Fibroblast of pulmonary artery (primary cell): ENCODE measurements at regions not wholly inside any gene's neighbourhood (a gene's known extent, or its start where the extent isn't known, plus 50 kb on each side); places are given as distances from the start of the nearest gene placed in this dataset.
"Not testable (repeated sequence)": the region's sequence is repeated elsewhere in the genome, so short reads cannot be mapped to it uniquely, and the experiment has no call there.

Experiments
- DNase-seq: peaks from one replicate; pipeline ENCODE4 v3.0.0-alpha.2; 2010; ENCODE audit warnings: low read depth
- H3K4me3 ChIP-seq: replicated peaks from 2 replicates; pipeline ENCODE4 v1.5.1; 2011; ENCODE audit warnings: low read depth, mild to moderate bottlenecking, control low read depth, low read length, moderate library complexity
- TF ChIP-seq, protein P1 (sequence below): IDR thresholded peaks from 2 replicates; pipeline ENCODE4 v1.5.1; 2011; ENCODE audit warnings: mild to moderate bottlenecking, control low read depth, low read length, inconsistent platforms; ENCODE audit errors: missing control alignments

DNA sequence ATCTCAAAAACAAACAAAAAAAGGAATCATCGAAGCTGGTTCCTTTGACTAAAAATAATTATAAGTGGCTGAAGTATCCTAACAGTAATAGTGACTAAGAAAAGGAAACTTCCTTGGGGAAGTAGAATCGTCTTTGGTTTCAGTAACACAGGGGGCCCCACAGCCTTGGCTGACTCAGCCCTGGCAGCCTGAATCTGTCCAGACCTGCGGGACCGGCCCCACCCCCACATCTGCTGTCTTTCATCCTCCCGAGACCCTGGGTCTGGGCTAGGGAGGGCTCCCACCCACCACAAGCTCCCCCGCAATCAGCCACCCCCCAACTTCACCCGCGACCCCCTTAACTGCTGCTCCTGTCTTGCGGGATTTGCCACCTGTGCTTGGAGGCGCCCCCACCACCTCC lies 1452.6 kb upstream of the ACVR2A start:
- DNase-seq = no peak
- TF ChIP-seq, protein P1, sequence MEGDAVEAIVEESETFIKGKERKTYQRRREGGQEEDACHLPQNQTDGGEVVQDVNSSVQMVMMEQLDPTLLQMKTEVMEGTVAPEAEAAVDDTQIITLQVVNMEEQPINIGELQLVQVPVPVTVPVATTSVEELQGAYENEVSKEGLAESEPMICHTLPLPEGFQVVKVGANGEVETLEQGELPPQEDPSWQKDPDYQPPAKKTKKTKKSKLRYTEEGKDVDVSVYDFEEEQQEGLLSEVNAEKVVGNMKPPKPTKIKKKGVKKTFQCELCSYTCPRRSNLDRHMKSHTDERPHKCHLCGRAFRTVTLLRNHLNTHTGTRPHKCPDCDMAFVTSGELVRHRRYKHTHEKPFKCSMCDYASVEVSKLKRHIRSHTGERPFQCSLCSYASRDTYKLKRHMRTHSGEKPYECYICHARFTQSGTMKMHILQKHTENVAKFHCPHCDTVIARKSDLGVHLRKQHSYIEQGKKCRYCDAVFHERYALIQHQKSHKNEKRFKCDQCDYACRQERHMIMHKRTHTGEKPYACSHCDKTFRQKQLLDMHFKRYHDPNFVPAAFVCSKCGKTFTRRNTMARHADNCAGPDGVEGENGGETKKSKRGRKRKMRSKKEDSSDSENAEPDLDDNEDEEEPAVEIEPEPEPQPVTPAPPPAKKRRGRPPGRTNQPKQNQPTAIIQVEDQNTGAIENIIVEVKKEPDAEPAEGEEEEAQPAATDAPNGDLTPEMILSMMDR = no peak
- H3K4me3 ChIP-seq = no peak overlapping the region

DNA sequence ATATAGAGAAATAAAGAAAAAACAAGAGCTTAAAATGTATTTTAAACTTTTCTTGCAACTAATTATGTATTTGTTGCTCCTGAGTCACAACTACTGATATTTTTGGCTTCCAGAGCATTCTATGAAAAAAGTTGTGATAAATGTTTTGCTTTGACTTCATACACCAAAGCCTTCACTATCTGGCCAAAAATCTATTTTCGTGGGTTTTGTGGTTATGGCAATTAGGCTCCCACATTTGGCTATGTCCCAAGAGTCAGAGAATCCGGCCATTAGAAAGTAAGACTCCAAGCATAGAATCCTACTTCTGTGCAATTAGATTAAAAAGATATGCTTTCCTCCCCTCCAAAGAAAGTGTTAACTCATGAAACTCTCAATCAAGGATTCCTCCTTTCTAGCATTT lies 1456.1 kb upstream of the ACVR2A start:
- TF ChIP-seq, protein P1 = no peak
- H3K4me3 ChIP-seq = no peak overlapping the region
- DNase-seq = no peak

DNA sequence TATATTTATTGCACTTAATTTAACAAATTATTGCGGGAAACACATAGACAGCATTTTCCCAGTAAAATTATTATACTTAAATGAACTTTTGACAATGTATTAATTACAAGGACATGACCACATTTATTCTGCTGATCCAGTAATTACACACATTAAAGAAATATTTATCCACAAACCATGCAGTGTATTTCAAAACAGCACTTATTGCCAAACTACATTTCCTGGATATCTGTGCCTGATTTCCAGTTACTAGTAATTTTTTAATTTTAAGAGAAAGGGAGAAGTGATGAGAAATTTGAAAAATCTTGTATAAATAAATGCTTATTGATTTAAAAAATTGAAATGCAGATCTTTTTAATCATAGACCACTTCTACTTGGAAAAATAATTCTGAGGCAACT lies 1458.7 kb upstream of the ACVR2A start:
- H3K4me3 ChIP-seq = no peak overlapping the region
- TF ChIP-seq, protein P1 = no peak
- DNase-seq = no peak

DNA sequence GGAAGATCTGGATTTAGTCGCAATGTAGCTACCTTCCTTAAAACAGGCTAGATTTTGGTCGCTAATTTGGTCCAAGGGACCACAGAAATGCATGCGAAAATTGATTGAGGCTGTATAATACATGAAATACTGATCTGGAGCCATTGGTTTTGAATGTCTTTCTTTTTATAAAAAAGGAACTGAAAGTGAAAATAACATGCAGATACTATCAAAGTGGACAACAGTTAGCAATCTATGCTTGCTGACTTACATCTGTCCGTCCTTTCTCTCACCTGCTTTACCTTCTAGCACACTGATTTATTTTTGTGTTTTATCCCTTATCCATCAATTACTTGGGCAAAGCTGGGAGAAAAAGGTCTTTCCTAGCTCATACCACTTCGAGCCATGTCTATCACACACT lies 1459.8 kb upstream of the ACVR2A start:
- TF ChIP-seq, protein P1 = no peak
- no peak for DNase-seq

DNA sequence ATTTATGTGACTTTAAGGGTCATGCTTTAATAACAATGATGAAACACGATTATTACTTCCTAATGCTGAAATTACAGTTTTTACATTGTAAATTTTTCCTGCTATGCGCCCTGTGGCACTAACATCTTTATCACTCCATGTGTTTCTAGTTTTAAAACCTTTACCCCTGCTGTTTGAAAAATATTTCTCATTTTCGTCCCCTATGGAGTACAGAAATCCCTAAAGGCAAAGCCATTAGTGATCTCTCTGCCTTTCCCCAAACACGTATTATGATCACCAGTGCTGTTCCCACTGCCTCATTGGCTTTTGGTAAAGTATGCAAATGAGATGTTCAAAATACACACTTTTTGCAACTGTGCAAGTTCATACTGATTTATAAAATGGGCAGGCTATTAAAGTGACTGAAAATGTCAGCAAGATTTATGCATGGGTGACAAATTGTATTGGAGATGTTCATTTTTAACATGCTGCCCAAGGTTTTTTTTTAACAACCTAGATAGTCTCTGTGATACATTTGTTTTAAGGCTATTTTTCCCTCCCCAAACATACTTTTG lies 1468.2 kb upstream of the ACVR2A start:
- DNase-seq = no peak
- no peak overlapping the region for H3K4me3 ChIP-seq
- TF ChIP-seq, protein P1 = no peak

More for the DNA sequence above, 1459.8 kb upstream of the ACVR2A start:
- H3K4me3 ChIP-seq = no peak overlapping the region

DNA sequence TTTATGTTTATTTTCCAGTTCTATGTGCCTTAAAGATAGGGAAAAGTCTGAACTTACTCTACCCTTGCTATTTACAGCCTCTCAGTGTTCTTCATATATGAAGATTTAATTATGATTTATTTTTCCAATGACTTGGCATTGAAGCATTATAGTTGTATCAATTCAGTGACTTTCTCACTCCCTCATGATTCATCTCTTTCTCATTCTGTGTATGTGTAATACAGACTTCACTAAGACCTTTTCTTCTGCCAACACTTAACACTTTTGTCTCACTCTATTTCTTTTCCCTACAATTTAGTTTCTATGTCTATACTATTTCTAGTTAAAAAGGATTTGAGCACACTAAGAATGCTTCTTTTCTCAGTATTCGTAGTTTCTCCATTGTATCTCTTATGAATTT lies 1470.3 kb upstream of the ACVR2A start:
- DNase-seq = no peak
- TF ChIP-seq, protein P1 = no peak
- no peak overlapping the region for H3K4me3 ChIP-seq

DNA sequence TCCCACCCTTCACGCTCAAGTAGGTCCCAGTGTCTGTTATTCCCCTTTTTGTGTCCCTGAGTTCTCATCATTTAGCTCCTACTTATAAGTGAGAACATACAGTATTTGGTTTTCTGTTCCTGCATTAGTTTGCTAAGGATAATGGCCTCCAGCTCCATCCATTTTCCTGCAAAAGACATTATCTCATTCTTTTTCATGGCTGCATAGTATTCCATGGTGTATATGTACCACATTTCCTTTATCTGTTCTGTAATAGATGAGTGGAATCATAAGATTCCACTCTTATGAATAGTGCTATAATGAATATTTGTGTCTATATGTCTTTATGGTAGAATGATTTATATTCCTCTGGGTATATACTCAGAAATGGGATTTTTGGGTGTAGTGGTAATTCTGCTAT lies 1473.5 kb upstream of the ACVR2A start:
- DNase-seq, H3K4me3 ChIP-seq: not testable (repeated sequence)
